Fibroblast of lung (primary cell): ENCODE measurements at regions not wholly inside any gene's neighbourhood (a gene's known extent, or its start where the extent isn't known, plus 50 kb on each side); places are given as distances from the start of the nearest gene placed in this dataset.

Experiments used
- DNase-seq, 2 donors: peaks; one replicate each; pipeline versions ENCODE4 v3.0.0 to v3.0.0-alpha.2; 2010; ENCODE audit warnings: low read depth in 2 of 2
- H2AFZ ChIP-seq: 2 replicates; pipeline ENCODE4 v1.5.1; 2012; ENCODE audit warnings: low read length, control low read depth, inconsistent platforms
- H3K27ac ChIP-seq: 2 replicates; pipeline ENCODE4 v1.5.1; 2011; ENCODE audit warnings: low read length, control low read depth; ENCODE audit not compliant: insufficient read depth
- H3K27me3 ChIP-seq: 2 replicates; pipeline ENCODE4 v1.5.1; 2011; ENCODE audit warnings: mild to moderate bottlenecking, low read length; ENCODE audit not compliant: control insufficient read depth, insufficient read depth
- H3K36me3 ChIP-seq: 2 replicates; pipeline ENCODE4 v1.5.1; 2011; ENCODE audit warnings: low read length; ENCODE audit not compliant: control insufficient read depth, insufficient read depth
- H3K4me1 ChIP-seq: 2 replicates; pipeline ENCODE4 v1.5.1; 2011; ENCODE audit warnings: low read length; ENCODE audit not compliant: control insufficient read depth, insufficient read depth; ENCODE audit errors: extremely low read depth
- H3K4me2 ChIP-seq: 2 replicates; pipeline ENCODE4 v1.5.1; 2011; ENCODE audit warnings: low read length, control low read depth; ENCODE audit not compliant: insufficient read depth; ENCODE audit errors: extremely low read depth
- H3K4me3 ChIP-seq, 4 experiments: fragments of 200-600 bp in 1 of 4; sonication (generic) in 1 of 4; replicated peaks in 1 of 4; 2 replicates each; pipeline ENCODE4 v1.5.1; 2011 to 2016; ENCODE audit warnings: low read length in 4 of 4, low read depth in 3 of 4, mild to moderate bottlenecking in 3 of 4, control low read depth in 2 of 4, inconsistent platforms in 1 of 4, mixed read lengths in 1 of 4; ENCODE audit not compliant: insufficient read depth in 1 of 4; ENCODE audit errors: control extremely low read depth in 1 of 4
- H3K79me2 ChIP-seq: 2 replicates; pipeline ENCODE4 v1.5.1; 2012; ENCODE audit warnings: mild to moderate bottlenecking, low read length, inconsistent platforms; ENCODE audit not compliant: control insufficient read depth, insufficient read depth
- H3K9ac ChIP-seq: 2 replicates; pipeline ENCODE4 v1.5.1; 2011; ENCODE audit warnings: mild to moderate bottlenecking, low read length, control low read depth; ENCODE audit not compliant: insufficient read depth
- H3K9me3 ChIP-seq: 2 replicates; pipeline ENCODE4 v1.5.1; 2012; ENCODE audit warnings: low read depth, low read length; ENCODE audit not compliant: control insufficient read depth, insufficient read depth
- H4K20me1 ChIP-seq: 2 replicates; pipeline ENCODE4 v1.5.1; 2011; ENCODE audit warnings: low read length; ENCODE audit not compliant: control insufficient read depth, insufficient read depth; ENCODE audit errors: extremely low read depth
- EZH2 ChIP-seq: IDR thresholded peaks from 2 replicates; pipeline ENCODE4 v1.5.1; 2012; ENCODE audit warnings: low read length, control low read depth, mild to moderate bottlenecking; ENCODE audit errors: missing control alignments
- TF ChIP-seq, protein P1 (sequence below), 2 donors: IDR thresholded peaks in 1 of 2; conservative IDR thresholded peaks in 1 of 2; 1 replicate in 1 of 2; 2 replicates in 1 of 2; pipeline ENCODE4 v1.5.1; 2011 to 2012; ENCODE audit warnings: low read length in 2 of 2, control low read depth in 1 of 2, inconsistent platforms in 1 of 2, low read depth in 1 of 2, mild to moderate bottlenecking in 1 of 2

DNA sequence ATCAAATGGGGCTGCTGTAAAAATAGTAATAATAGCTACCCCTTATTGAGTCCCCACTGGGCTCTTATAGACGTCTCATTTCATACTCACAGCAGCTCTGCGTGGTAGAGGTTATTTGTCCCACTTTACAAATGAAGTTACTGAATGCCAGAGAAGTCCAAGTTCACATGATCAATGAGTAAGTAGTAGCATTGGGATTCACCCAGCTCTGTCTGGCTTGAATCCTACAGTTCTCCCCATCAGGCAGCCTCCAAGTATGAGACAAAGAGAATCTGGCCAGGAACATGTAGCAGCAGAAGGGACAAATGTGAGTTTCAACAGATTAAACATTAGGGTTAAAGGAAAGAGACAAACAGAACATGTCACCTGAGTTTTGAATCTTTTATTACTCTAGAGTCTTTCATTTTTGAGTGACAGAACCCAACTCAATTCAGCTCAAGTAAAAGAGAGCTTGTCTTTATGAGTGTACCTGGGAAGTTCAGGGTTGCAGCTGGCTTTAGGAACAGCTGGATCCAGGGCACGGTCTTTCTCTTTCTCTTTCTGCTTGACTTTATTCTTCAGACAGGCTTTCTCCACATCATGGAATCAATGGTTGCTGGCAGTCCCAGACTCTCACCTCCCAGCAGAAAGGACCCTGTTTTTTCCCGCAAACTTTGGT lies 64.1 kb upstream of the JDP2 start:
- Histone ChIP-seq H3K9ac (no peak overlapping the region), H3K4me1 (no peaks in the 10 kb centered on the region)
- no peak for DNase-seq

DNA sequence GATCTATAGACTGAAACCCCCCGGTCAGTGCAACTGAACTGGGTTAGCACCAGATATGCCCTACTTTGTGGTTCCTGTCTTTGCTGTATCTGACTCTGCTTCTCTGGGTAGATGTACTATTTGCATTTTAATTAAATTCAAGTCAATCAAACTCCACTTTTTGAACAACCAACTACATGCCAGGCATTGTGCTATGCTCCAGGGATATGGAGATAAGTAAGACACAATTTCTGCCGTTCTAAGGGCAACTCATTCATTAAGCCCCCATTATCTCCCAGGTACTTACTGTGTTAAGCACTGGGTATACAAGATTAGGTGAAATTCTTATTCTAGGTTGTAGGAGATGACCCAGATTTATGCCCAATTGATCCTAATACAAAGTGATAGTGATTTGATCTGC lies 62.7 kb upstream of the JDP2 start:
- TF ChIP-seq, protein P1, sequence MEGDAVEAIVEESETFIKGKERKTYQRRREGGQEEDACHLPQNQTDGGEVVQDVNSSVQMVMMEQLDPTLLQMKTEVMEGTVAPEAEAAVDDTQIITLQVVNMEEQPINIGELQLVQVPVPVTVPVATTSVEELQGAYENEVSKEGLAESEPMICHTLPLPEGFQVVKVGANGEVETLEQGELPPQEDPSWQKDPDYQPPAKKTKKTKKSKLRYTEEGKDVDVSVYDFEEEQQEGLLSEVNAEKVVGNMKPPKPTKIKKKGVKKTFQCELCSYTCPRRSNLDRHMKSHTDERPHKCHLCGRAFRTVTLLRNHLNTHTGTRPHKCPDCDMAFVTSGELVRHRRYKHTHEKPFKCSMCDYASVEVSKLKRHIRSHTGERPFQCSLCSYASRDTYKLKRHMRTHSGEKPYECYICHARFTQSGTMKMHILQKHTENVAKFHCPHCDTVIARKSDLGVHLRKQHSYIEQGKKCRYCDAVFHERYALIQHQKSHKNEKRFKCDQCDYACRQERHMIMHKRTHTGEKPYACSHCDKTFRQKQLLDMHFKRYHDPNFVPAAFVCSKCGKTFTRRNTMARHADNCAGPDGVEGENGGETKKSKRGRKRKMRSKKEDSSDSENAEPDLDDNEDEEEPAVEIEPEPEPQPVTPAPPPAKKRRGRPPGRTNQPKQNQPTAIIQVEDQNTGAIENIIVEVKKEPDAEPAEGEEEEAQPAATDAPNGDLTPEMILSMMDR (conservative IDR thresholded peaks at IDR 0.05 in 1 of 2, IDR thresholded peaks at IDR 0.05 in 1 of 2; ENCODE audit: low read depth in 1 of 2, low read length in 2 of 2), result no peak
- TF ChIP-seq EZH2, result no peak
- H3K4me2 ChIP-seq, result no peak overlapping the region
- H3K27me3 ChIP-seq, result peaks cover 29% of the 10 kb centered on the region
- H3K9ac ChIP-seq, result no peak overlapping the region
- H3K4me1 ChIP-seq, result no peaks in the 10 kb centered on the region
- no peaks in the 10 kb centered on the region for H3K9me3 ChIP-seq
- no peak for DNase-seq
- H3K36me3 ChIP-seq, result no peaks in the 10 kb centered on the region
- no peak overlapping the region for H2AFZ ChIP-seq
- no peaks in the 10 kb centered on the region for H3K79me2 ChIP-seq
- H3K4me3 ChIP-seq, result no peak overlapping the region
- no peaks in the 10 kb centered on the region for H4K20me1 ChIP-seq
- no peak overlapping the region for H3K27ac ChIP-seq

More for the DNA sequence above, 64.1 kb upstream of the JDP2 start:
- no peaks in the 10 kb centered on the region for H3K79me2 ChIP-seq
- TF ChIP-seq, protein P1 (conservative IDR thresholded peaks at IDR 0.05 in 1 of 2, IDR thresholded peaks at IDR 0.05 in 1 of 2; ENCODE audit: low read depth in 1 of 2, low read length in 2 of 2), result no peak
- no peak overlapping the region for H3K4me3 ChIP-seq
- H3K27me3 ChIP-seq, result peaks cover 22% of the 10 kb centered on the region
- no peak overlapping the region for H3K27ac ChIP-seq
- H2AFZ ChIP-seq, result no peak overlapping the region
- H3K4me2 ChIP-seq, result no peak overlapping the region
- H4K20me1 ChIP-seq, result no peaks in the 10 kb centered on the region
- H3K9me3 ChIP-seq, result no peaks in the 10 kb centered on the region
- no peaks in the 10 kb centered on the region for H3K36me3 ChIP-seq

DNA sequence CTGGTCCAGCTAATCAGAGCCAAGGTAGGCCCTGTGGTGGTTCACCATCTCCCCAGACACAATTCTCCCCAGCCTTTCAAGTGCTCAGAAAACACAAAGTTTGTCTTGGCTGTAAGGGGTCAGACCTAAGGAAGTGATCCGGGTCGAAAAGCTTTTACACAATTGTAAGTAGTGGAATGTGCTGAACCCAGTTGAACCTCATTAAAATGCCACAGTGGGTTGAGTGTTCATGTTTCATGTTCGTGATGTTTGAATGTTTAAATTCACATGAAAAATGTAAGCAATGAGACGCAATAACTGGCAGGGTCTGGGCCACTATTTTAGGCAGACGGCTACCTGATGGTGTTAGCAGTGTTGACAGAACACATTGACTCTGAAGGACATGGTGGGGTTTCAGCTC lies 60.9 kb upstream of the JDP2 start:
- Histone ChIP-seq H3K27me3 (peaks cover 28% of the 10 kb centered on the region), H3K27ac (no peak overlapping the region), H3K4me1 (no peaks in the 10 kb centered on the region), H3K9ac (no peak overlapping the region), H3K4me3 (no peak overlapping the region), H4K20me1 (no peaks in the 10 kb centered on the region), H3K36me3 (no peaks in the 10 kb centered on the region), H3K4me2 (no peak overlapping the region), H3K9me3 (no peaks in the 10 kb centered on the region), H2AFZ (no peak overlapping the region), H3K79me2 (no peaks in the 10 kb centered on the region)
- peak in 1 of 2 donors; percentile 8 for DNase-seq
- TF ChIP-seq EZH2, result no peak
- TF ChIP-seq, protein P1 (conservative IDR thresholded peaks at IDR 0.05 in 1 of 2, IDR thresholded peaks at IDR 0.05 in 1 of 2; ENCODE audit: low read depth in 1 of 2, low read length in 2 of 2), result no peak
